ENCODE measurements at regions not wholly inside any gene's neighbourhood (a gene's known extent, or its start where the extent isn't known, plus 50 kb on each side); places are given as distances from the start of the nearest gene placed in this dataset.

GRCh38 chr12:25825446-25825845 is 133.0 kb upstream of the RASSF8 start:
- no peak for DNase-seq (ENCODE audit: low read depth in 2 of 2)

GRCh38 chr12:25827141-25827540 is 131.3 kb upstream of the RASSF8 start:
- no peak for DNase-seq (ENCODE audit: low read depth in 2 of 2)

- DNase-seq (ENCODE audit: low read depth in 2 of 2): no peak
These were observed 130.7 kb upstream of the RASSF8 start for GRCh38 chr12:25827747-25828146.

GRCh38 chr12:25828188-25828587 is 130.3 kb upstream of the RASSF8 start:
- no peak for DNase-seq (ENCODE audit: low read depth in 2 of 2)

GRCh38 chr12:25829192-25829591 is 129.3 kb upstream of the RASSF8 start:
- DNase-seq (ENCODE audit: low read depth in 2 of 2): peak; percentile 93 to 94

GRCh38 chr12:25830456-25830855 is 128.0 kb upstream of the RASSF8 start:
- DNase-seq (ENCODE audit: low read depth in 2 of 2): peak; percentile 96 to 97

GRCh38 chr12:25833657-25834056 is 124.8 kb upstream of the RASSF8 start:
- no peak for DNase-seq (ENCODE audit: low read depth in 2 of 2)

- DNase-seq (ENCODE audit: low read depth in 2 of 2): no peak
These were observed 123.1 kb upstream of the RASSF8 start for GRCh38 chr12:25835385-25835784.

- DNase-seq (ENCODE audit: low read depth in 2 of 2): no peak
These were observed 120.5 kb upstream of the RASSF8 start for GRCh38 chr12:25838007-25838406.

GRCh38 chr12:25839470-25839869 is 119.0 kb upstream of the RASSF8 start:
- no peak for DNase-seq (ENCODE audit: low read depth in 2 of 2)

- no peak for DNase-seq (ENCODE audit: low read depth in 2 of 2)
These were observed 117.6 kb upstream of the RASSF8 start for GRCh38 chr12:25840678-25841465.

- no peak for DNase-seq (ENCODE audit: low read depth in 2 of 2)
These were observed 116.2 kb upstream of the RASSF8 start for GRCh38 chr12:25842254-25842653.

GRCh38 chr12:25843976-25844375 is 114.5 kb upstream of the RASSF8 start:
- DNase-seq (ENCODE audit: low read depth in 2 of 2): no peak

- no peak for DNase-seq (ENCODE audit: low read depth in 2 of 2)
These were observed 113.1 kb upstream of the RASSF8 start for GRCh38 chr12:25845415-25845814.

- DNase-seq (ENCODE audit: low read depth in 2 of 2): no peak
These were observed 105.7 kb upstream of the RASSF8 start for GRCh38 chr12:25852792-25853191.

GRCh38 chr12:25853316-25854095 is 105.0 kb upstream of the RASSF8 start:
- DNase-seq (ENCODE audit: low read depth in 2 of 2): no peak

- DNase-seq (ENCODE audit: low read depth in 2 of 2): no peak
These were observed 103.5 kb upstream of the RASSF8 start for GRCh38 chr12:25854991-25855390.

GRCh38 chr12:25855716-25856115 is 102.8 kb upstream of the RASSF8 start:
- DNase-seq (ENCODE audit: low read depth in 2 of 2): no peak

GRCh38 chr12:25859976-25860375 is 98.5 kb upstream of the RASSF8 start:
- no peak for DNase-seq (ENCODE audit: low read depth in 2 of 2)

GRCh38 chr12:25861226-25861625 is 97.3 kb upstream of the RASSF8 start:
- no peak for DNase-seq (ENCODE audit: low read depth in 2 of 2)

GRCh38 chr12:25864306-25865276 is 93.9 kb upstream of the RASSF8 start:
- no peak for DNase-seq (ENCODE audit: low read depth in 2 of 2)
